HCT116 (cell line): ENCODE measurements at regions not wholly inside any gene's neighbourhood (a gene's known extent, or its start where the extent isn't known, plus 50 kb on each side); places are given as distances from the start of the nearest gene placed in this dataset.

ENCODE experiments used
- ATAC-seq: fragments of 200-7000 bp; cut with Tn5 transposase; 2 replicates; pipeline ENCODE4 v1.9.1; 2020; ENCODE audit warnings: mild to moderate bottlenecking, moderate library complexity
- BruUV-seq: library from RNA; stranded (reverse); fragments of 400-500 nt; replicated peaks from 2 replicates; lab custom pipeline; 2021; lab: Mats Ljungman, UMichigan
- CTCF ChIA-PET: fragments of 300-600 bp; sonication (Branson Sonifier 250); formaldehyde crosslinking; loops from one replicate; lab custom pipeline; 2021; ENCODE audit warnings: antibody characterized with exemption; lab: Charles Lee
- POLR2A ChIA-PET: fragments of 300-600, 350-600 bp; sonication (Branson Sonifier 250); formaldehyde crosslinking; loops from one replicate; lab custom pipeline; 2021; ENCODE audit warnings: antibody characterized with exemption; lab: Charles Lee
- RAD21 ChIA-PET, 2 experiments: fragments of 300-600 bp; sonication (Branson Sonifier 250); formaldehyde crosslinking; loops; one replicate each; lab custom pipeline; 2023; ENCODE audit warnings: low total read pairs in 2 of 2; ENCODE audit not compliant: uncharacterized antibody in 2 of 2, unreplicated experiment in 2 of 2, low non-redundant PET in 1 of 2; lab: Charles Lee
- DNase-seq: peaks from one replicate; pipeline ENCODE4 v3.0.0-alpha.2; 2010; ENCODE audit warnings: low read depth, low spot score
- H2AFZ ChIP-seq: fragments of 200-600 bp; shearing (Covaris generic), sonication (generic); 2 replicates; pipeline ENCODE4 v1.6.1; 2017; ENCODE audit warnings: low read depth, mixed run types, mixed read lengths, antibody characterized with exemption, low read length; ENCODE audit not compliant: poor library complexity, severe bottlenecking
- H3K27ac ChIP-seq: 2 replicates; pipeline ENCODE4 v1.5.1; 2012; ENCODE audit warnings: low read depth, low read length
- H3K27me3 ChIP-seq: fragments of 200-600 bp; sonication (generic); 2 replicates; pipeline ENCODE4 v1.6.1; 2016; ENCODE audit warnings: mixed run types, low read length, mixed read lengths; ENCODE audit not compliant: insufficient read depth
- H3K36me3 ChIP-seq, 2 experiments: fragments of 200-500 bp in 1 of 2; fragments of 200-600 bp in 1 of 2; sonication (Bioruptor generic) in 1 of 2; sonication (generic) in 1 of 2; 2 replicates each; pipeline versions ENCODE4 v1.5.1 to v1.6.1; 2014 to 2016; ENCODE audit warnings: low read length in 2 of 2, inconsistent platforms in 1 of 2, mixed read lengths in 1 of 2, mixed run types in 1 of 2; ENCODE audit not compliant: insufficient read depth in 2 of 2, control insufficient read depth in 1 of 2
- H3K4me1 ChIP-seq, 2 experiments: fragments of 200-600 bp in 1 of 2; sonication (generic) in 1 of 2; 2 replicates each; pipeline versions ENCODE4 v1.5.1 to v1.6.1; 2012 to 2017; ENCODE audit warnings: low read length in 2 of 2, inconsistent platforms in 1 of 2, mild to moderate bottlenecking in 1 of 2, mixed read lengths in 1 of 2, mixed run types in 1 of 2, moderate library complexity in 1 of 2; ENCODE audit not compliant: insufficient read depth in 2 of 2, control insufficient read depth in 1 of 2
- H3K4me2 ChIP-seq: fragments of 200-600 bp; sonication (generic); 2 replicates; pipeline ENCODE4 v1.6.1; 2017; ENCODE audit warnings: mixed run types, low read length, mixed read lengths
- H3K4me3 ChIP-seq, 2 experiments: fragments of 200-600 bp in 1 of 2; sonication (generic) in 1 of 2; replicated peaks in 1 of 2; 2 replicates each; pipeline ENCODE4 v1.5.1; 2011 to 2016; ENCODE audit warnings: low read length in 2 of 2, control low read depth in 1 of 2, low read depth in 1 of 2, mild to moderate bottlenecking in 1 of 2, mixed read lengths in 1 of 2, mixed run types in 1 of 2
- H3K79me2 ChIP-seq: fragments of 200-600 bp; sonication (generic); 2 replicates; pipeline ENCODE4 v1.6.1; 2017; ENCODE audit warnings: mild to moderate bottlenecking, mixed run types, low read length, moderate library complexity, mixed read lengths; ENCODE audit not compliant: insufficient read depth
- H3K9ac ChIP-seq: fragments of 200-600 bp; sonication (generic); 2 replicates; pipeline ENCODE4 v1.6.1; 2016; ENCODE audit warnings: low read length, mixed read lengths
- H3K9me2 ChIP-seq: fragments of 200-600 bp; sonication (generic), shearing (Covaris generic); 2 replicates; pipeline ENCODE4 v1.6.1; 2017; ENCODE audit warnings: mixed run types, mild to moderate bottlenecking, moderate library complexity; ENCODE audit not compliant: insufficient read depth
- H3K9me3 ChIP-seq, 2 experiments: fragments of 200-500 bp in 1 of 2; fragments of 200-600 bp in 1 of 2; sonication (Bioruptor generic) in 1 of 2; sonication (generic) in 1 of 2; 2 replicates each; pipeline ENCODE4 v1.6.1; 2014 to 2017; ENCODE audit warnings: low read length in 2 of 2, mixed read lengths in 2 of 2, inconsistent platforms in 1 of 2, low read depth in 1 of 2, mild to moderate bottlenecking in 1 of 2, mixed run types in 1 of 2, moderate library complexity in 1 of 2; ENCODE audit not compliant: control insufficient read depth in 1 of 2, insufficient read depth in 1 of 2
- H4K20me1 ChIP-seq: fragments of 200-600 bp; sonication (generic), shearing (Covaris generic); 2 replicates; pipeline ENCODE4 v1.6.1; 2017; ENCODE audit warnings: mixed run types, mild to moderate bottlenecking, moderate library complexity; ENCODE audit not compliant: insufficient read depth
- EGR1 ChIP-seq: IDR thresholded peaks from 2 replicates; pipeline ENCODE4 v1.6.1; 2012; ENCODE audit warnings: low read depth
- ELF1 ChIP-seq: IDR thresholded peaks from 2 replicates; pipeline ENCODE4 v1.6.1; 2012; ENCODE audit warnings: low read depth, borderline replicate concordance
- EZH2 ChIP-seq: fragments of 200-600 bp; sonication (generic); IDR thresholded peaks from 2 replicates; pipeline ENCODE4 v1.6.1; 2017; ENCODE audit warnings: antibody characterized with exemption, mixed run types
- EZH2phosphoT487 ChIP-seq: fragments of 200-600 bp; IDR thresholded peaks from 2 replicates; pipeline ENCODE4 v1.6.1; 2018; ENCODE audit warnings: antibody characterized with exemption, borderline replicate concordance
- FOSL1 ChIP-seq: IDR thresholded peaks from 2 replicates; pipeline ENCODE4 v1.6.1; 2012; ENCODE audit warnings: low read depth
- JUND ChIP-seq: IDR thresholded peaks from 2 replicates; pipeline ENCODE4 v1.6.1; 2012
- POLR2A ChIP-seq: IDR thresholded peaks from 2 replicates; pipeline ENCODE4 v1.7.0; 2011; ENCODE audit warnings: borderline replicate concordance; ENCODE audit not compliant: insufficient read depth, insufficient read length; ENCODE audit errors: extremely low read depth
- POLR2AphosphoS5 ChIP-seq: IDR thresholded peaks from 2 replicates; pipeline ENCODE4 v1.6.1; 2011; ENCODE audit warnings: mild to moderate bottlenecking, low read depth, low read length, moderate library complexity
- RAD21 ChIP-seq: IDR thresholded peaks from 2 replicates; pipeline ENCODE4 v1.6.1; 2012; ENCODE audit warnings: low read depth, mild to moderate bottlenecking
- SIN3A ChIP-seq: IDR thresholded peaks from 2 replicates; pipeline ENCODE4 v1.6.1; 2012; ENCODE audit warnings: low read depth
- SP1 ChIP-seq: IDR thresholded peaks from 2 replicates; pipeline ENCODE4 v1.6.1; 2012; ENCODE audit warnings: low read depth
- TCF7L2 ChIP-seq: IDR thresholded peaks from 2 replicates; pipeline ENCODE4 v1.7.0; 2011; ENCODE audit warnings: borderline replicate concordance, inconsistent platforms; ENCODE audit not compliant: insufficient read depth, insufficient read length; ENCODE audit errors: extremely low read depth
- YY1 ChIP-seq: IDR thresholded peaks from 2 replicates; pipeline ENCODE4 v1.6.1; 2011; ENCODE audit warnings: low read length, low read depth, moderate library complexity, mild to moderate bottlenecking; ENCODE audit not compliant: insufficient replicate concordance; ENCODE audit errors: extremely low read depth
- ZNF274 ChIP-seq: fragments of 200-500 bp; sonication (Bioruptor generic); IDR thresholded peaks from 2 replicates; pipeline ENCODE4 v1.6.1; 2014; ENCODE audit warnings: mild to moderate bottlenecking, low read depth, low read length, inconsistent platforms
- intact Hi-C: fragments of 100-400 bp; cut with micrococcal nuclease; formaldehyde crosslinking; loops from 2 replicates; pipeline ENCODE4 v1.10.0; 2022
- TF ChIP-seq, protein P1 (sequence below): IDR thresholded peaks from 2 replicates; pipeline ENCODE4 v1.6.1; 2012
- TF ChIP-seq, protein P2 (sequence below): IDR thresholded peaks from 2 replicates; pipeline ENCODE4 v1.6.1; 2011; ENCODE audit warnings: mild to moderate bottlenecking, low read length, moderate library complexity; ENCODE audit not compliant: insufficient replicate concordance; ENCODE audit errors: extremely low read depth

DNA sequence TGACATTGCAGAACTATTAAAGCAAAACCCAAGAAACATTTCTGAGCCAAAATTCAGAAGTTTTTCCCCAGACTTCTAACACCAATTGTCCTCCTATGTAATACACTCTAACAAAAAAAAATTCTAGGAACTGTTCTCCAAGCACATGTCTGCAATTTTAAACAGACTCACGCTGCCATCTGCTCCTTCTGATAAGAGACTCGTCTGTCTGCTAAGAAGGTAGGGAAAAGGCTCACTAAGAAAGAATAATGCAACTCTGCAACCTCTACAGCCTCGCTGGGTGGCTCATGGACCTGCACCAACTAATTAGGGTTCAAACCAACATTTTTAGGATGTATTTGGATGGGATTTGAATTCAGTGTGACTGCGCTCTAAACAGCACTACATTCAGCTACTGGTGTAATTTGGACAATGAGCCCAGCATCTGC lies 366.5 kb downstream of the DSC3 start (continued):
- TF ChIP-seq EZH2 (no peak), EZH2phosphoT487 (no peak), FOSL1 (no peak), SIN3A (no peak), TCF7L2 (no peak), ZNF274 (no peak), RAD21 (no peak), YY1 (no peak)
- TF ChIP-seq, protein P1, sequence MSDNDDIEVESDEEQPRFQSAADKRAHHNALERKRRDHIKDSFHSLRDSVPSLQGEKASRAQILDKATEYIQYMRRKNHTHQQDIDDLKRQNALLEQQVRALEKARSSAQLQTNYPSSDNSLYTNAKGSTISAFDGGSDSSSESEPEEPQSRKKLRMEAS = no peak

DNA sequence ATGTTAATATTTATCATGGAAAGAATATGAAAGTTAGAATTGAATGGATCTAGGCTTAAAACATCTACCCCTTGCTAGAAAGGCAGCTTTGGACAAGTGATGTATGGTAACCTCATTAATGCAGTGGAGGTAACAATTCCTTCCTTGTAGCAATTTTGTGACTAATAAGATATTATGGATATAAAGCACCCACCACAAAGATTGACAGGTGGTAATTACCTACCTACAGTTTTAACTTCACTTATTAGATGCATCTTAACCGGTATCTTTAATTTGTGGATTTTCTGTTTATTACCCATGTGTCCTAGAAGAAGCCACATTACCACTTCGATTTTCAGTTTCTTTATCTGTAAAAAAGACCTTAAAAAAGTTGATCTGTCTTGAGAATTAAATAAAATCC lies 367.0 kb downstream of the DSC3 start:
- Histone ChIP-seq H2AFZ (no peak overlapping the region), H3K79me2 (no peaks in the 10 kb centered on the region), H3K27ac (no peak overlapping the region), H3K4me2 (no peak overlapping the region), H3K27me3 (no peaks in the 10 kb centered on the region), H3K4me1 (no peaks in the 10 kb centered on the region), H3K4me3 (no peak overlapping the region), H3K36me3 (no peaks in the 10 kb centered on the region; a peak in 1 of 4 replicates), H4K20me1 (no peaks in the 10 kb centered on the region), H3K9ac (no peak overlapping the region), H3K9me3 (no peaks in the 10 kb centered on the region), H3K9me2 (no peaks in the 10 kb centered on the region)
- no peak for ATAC-seq
- ChIA-PET CTCF (no interaction called here), RAD21 (no interaction called here), POLR2A (no interaction called here)
- intact Hi-C loops = no loop called here
- DNase-seq = no peak
- TF ChIP-seq, protein P1 = no peak
- TF ChIP-seq YY1 (no peak), SIN3A (no peak), ELF1 (no peak), EGR1 (no peak), JUND (no peak), ZNF274 (no peak), FOSL1 (no peak), POLR2AphosphoS5 (no peak), EZH2 (no peak), POLR2A (no peak), SP1 (no peak)
- TF ChIP-seq, protein P2, sequence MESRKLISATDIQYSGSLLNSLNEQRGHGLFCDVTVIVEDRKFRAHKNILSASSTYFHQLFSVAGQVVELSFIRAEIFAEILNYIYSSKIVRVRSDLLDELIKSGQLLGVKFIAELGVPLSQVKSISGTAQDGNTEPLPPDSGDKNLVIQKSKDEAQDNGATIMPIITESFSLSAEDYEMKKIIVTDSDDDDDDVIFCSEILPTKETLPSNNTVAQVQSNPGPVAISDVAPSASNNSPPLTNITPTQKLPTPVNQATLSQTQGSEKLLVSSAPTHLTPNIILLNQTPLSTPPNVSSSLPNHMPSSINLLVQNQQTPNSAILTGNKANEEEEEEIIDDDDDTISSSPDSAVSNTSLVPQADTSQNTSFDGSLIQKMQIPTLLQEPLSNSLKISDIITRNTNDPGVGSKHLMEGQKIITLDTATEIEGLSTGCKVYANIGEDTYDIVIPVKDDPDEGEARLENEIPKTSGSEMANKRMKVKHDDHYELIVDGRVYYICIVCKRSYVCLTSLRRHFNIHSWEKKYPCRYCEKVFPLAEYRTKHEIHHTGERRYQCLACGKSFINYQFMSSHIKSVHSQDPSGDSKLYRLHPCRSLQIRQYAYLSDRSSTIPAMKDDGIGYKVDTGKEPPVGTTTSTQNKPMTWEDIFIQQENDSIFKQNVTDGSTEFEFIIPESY = no peak
- BruUV-seq = no TSS peak
